ENCODE measurements at regions not wholly inside any gene's neighbourhood (a gene's known extent, or its start where the extent isn't known, plus 50 kb on each side); places are given as distances from the start of the nearest gene placed in this dataset.

- no peak for DNase-seq
These were observed 63.1 kb upstream of the STK38L start for GRCh38 chr12:27180906-27181505.

GRCh38 chr12:27183342-27183741 is 60.7 kb upstream of the STK38L start:
- DNase-seq: no peak

- DNase-seq: no peak
These were observed 58.7 kb upstream of the STK38L start for GRCh38 chr12:27185234-27186021.

GRCh38 chr12:27186022-27186839 is 57.9 kb upstream of the STK38L start:
- DNase-seq: no peak

- no peak for DNase-seq
These were observed 56.4 kb upstream of the STK38L start for GRCh38 chr12:27187697-27188096.

- no peak for DNase-seq
These were observed 53.3 kb upstream of the STK38L start for GRCh38 chr12:27190761-27191160.

- no peak for DNase-seq
These were observed 52.6 kb upstream of the STK38L start for GRCh38 chr12:27191531-27191930.

- no peak for DNase-seq
These were observed 51.8 kb upstream of the STK38L start for GRCh38 chr12:27192118-27192802.

- DNase-seq: no peak
These were observed 51.0 kb upstream of the STK38L start for GRCh38 chr12:27193106-27193505.

GRCh38 chr12:27193854-27194544 is 50.1 kb upstream of the STK38L start:
- DNase-seq: no peak
